KG1 (cell line): ENCODE measurements at regions not wholly inside any gene's neighbourhood (a gene's known extent, or its start where the extent isn't known, plus 50 kb on each side); places are given as distances from the start of the nearest gene placed in this dataset.

Experiments used
- DNase-seq: peaks from one replicate; lab custom pipeline; 2025; lab: John Stamatoyannopoulos, UW

DNA sequence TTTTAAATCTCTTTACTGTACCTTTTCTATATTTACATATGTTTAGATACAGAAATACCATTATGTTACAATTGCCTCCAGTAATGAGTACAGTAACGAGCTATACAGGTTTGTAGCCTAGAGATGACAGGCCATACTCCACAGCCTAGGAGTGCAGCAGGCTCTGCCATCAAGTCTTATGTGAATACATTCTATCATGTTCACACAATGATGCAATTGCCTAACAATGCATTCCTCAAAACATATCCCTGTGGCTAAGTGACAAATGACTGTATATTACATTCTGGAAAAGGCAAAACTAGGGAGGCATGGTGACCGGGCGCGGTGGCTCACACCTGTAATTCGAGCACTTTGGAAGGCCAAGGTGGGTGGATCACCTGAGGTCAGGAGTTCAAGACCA is 192.4 kb upstream of the IGF1R start:
- no peak for DNase-seq

DNA sequence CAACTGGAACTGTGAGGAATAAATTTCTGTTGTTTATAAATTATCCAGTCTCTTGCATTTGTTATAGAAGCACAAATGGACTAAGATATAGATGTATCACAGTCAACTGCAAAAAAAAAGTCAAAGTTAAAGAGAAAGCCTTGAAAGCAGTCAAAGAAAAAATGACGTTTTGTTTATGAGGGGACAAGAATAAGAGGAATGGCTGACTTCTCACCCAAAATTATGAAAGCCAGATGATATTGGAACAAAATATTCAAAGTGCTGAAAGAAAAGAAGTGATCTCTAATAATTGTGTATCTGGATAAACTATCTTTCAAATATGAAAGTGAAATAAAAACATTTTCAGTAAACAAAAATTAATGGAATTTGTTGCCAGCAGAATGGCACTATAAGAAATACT is 171.8 kb upstream of the IGF1R start:
- DNase-seq: no peak

DNA sequence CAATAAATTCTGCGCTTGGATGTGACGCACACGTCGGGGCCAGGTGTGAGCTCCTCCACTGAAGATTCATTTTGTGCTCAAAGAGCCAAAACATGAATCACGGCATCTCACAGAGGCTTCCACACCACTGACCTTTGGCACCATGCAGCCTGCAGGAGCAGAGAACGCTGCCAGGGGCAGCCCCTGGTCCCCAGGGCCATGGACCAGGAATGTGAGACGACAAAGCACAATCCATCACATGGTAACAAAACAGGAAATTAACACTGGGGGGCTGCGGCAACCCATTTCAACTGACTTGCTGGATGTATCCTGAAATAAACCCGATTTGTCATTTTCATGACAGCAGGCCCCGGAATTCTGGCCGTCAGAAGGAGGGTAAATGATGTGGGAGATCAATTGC is 167.5 kb upstream of the IGF1R start:
- DNase-seq: no peak

DNA sequence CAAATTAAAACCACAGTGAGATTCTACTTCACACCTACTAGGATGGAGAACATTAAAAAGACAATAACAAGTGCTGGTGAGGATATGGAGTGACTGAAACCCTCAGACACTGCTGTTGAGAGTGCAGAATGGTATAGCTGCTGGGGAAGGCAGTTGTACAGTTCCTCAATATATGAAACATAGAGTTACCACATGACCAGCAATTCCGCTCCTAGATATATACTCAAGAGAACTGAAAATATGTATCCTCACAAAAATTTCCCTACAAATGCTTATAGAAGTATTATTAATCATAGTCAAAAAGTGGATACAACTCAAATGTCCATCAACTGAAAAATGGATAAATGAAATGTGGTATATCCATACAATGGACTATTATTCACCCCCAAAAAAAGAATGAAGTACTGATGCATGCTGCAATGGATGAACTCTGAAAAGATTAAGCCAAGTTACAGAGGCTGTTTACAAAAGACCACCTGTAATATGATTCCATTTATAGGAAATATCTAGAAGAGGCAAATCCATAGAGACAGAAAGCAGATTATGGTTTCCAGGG is 164.7 kb upstream of the IGF1R start:
- DNase-seq: no peak

DNA sequence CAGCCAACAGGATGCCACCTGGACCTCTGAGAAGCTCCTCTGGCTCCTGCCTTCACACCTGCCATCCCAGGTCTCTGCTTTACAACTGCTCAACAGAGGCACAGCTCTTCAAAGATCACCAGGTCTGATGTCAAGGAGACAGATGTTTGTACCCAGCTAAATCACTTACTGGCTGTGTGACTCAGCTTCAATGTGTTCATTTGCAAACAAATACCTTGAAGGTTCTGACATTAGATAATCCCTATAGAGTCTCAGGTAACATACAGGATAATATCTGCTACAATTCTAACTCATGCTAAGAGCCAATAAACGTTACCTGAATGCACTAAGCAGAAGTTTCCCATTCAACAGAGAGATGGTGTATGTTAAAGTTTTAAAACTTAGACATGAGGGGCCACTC is 163.4 kb upstream of the IGF1R start:
- no peak for DNase-seq

DNA sequence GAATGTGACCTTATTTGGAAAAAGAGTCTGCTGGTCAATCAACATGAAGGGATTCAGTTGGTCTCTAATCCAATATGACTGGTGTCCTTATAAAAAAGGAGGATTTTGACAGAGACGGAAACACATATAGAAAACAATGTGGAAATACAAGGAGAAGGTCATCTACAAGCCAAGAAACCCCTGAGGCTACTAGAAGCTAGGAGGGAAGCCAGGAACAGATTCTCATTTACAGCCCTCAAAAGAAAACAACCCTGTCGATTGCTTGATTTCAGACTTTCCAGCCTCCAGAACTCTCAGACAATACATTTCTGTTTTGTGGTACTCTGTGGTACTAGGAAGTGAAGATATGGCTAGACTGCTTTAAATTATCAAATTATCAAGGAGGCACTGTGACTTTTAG is 162.9 kb upstream of the IGF1R start:
- no peak for DNase-seq

DNA sequence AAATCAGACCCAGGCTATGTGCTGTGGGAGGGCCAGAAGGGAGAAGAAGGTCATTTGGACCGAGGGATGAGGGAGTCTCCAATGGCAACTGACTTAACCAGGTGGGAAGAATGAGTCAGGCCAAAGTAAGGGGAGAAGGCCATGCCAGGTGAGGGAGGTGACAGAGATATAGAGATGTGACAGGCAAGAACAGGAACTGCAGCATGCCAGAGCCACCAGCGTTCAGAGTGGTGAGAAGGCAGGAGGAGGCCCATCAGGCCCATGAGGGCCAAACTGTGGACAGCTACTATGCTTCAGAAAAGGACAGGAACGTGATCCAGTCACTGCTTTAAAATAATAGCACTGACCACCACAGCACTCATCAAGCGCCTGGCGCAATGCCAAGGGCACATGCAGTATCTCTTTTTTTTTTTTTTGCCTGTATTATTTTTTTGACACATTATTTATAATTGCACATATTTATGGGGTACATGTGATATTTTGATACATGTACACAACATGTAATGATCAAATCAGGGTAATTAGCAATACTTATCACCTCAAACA is 154.3 kb upstream of the IGF1R start:
- no peak for DNase-seq

DNA sequence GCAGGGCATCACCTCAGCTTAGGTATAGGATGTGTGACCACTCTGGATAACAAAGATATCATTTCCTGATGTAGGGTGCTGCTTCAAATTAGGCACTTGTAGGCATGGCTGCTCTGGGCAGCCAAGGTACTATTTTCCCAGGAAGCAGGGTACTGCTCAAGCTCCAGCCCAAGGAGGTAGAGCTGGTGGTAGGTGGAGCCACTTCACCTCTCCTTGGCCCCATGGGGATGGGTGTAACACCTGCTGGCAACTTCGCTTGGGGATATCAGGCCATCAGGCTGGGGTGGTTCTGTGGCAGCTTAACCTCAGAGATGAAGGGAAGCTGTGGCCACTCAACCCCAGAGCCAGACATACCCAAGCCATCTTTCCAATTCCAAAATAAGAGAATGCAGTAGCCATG is 147.1 kb upstream of the IGF1R start:
- DNase-seq: no peak

DNA sequence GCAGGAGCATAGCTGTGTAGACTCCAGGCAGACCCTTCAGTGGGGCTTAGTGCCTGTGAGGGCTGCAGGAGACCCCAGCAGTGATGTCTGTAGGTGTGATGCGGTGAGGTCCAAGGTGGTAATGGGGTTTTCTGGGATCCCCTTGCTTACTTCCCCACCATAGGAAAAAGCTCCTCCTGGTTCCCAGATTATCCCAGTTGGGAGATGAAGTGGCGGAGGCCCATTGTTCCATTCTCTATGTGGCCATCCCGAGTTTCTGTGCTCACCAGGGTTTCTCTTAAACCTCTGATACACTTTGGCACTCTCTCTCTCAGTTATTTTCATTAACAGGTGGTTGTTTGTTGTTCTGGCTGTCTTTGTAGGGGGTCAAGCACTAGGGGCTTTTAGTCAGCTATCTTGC is 146.7 kb upstream of the IGF1R start:
- DNase-seq: no peak

DNA sequence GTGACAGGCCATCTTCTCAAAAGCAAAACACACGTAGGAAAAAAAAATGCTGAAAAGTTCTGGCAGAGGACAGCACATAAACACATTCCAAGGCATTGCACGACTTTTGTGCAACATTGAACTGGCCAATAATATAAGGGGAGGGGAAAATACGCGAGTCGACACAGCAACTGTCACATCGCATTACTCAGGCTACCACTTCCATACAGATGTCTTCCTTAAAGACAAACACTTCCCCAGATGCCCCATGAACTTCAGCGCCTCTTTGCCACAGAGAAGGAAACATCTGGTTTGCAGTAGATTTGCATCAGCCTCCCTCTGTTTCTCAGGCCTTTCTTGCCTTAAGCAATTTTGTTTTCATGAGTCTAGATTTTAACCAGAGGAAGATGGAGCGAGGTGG is 144.4 kb upstream of the IGF1R start:
- DNase-seq: peak; percentile 45

DNA sequence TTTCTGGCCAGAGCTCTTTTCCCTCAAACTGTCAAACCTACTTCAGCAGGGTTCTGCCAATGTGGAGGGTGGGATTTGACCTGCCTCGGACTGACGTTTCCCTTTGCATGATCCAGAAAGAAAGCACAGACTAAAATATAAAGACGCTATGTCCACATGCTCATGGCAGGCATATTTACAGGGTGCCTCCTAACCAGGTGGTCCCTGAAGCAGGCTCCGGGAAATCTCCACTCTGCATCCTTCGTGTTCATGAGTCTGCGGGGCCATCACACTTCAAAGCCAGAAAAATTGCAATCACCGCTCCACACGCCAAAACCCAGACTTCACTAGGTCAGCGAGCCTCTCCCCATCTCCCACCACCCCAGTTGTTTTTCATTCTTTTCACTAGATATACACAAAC is 143.3 kb upstream of the IGF1R start:
- no peak for DNase-seq

DNA sequence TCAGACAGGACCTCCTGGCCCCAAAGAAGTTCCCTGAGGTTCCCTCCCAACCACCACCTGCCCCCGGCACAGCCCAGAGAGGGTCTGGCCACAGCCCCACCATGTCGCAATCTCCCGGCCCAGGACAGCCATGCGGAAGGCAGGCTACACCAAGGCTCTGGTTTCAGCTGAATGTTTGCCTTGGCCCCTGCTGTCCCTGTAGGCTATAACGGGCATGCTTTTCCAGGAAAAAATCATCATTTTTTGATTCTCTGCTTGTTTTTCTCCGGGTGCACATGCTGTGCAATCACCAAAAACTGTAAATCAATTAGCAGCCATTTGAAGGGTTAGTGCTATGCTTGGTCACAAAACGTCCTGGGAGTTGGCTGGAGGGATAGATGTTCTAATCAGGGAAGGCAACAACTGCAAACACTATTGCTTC is 142.7 kb upstream of the IGF1R start:
- DNase-seq: no peak

DNA sequence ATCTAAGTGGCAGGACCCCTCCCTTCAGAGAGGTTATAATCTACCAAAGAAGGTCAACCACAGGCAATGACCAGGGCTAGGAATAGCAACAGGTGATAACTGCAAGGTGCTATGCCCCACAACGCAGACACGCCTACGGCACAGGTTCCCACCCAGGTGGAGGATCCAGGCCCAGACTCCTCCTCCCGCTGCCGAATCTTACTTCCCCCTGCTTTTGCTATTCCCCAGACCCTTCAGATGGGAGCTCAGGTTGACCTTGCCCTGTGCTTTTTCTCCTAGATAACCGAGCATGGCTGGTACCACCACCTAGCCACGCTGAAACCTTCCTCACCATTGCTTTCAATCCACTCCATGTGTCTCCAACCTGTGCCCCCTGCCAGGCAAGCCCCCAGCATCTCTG is 142.2 kb upstream of the IGF1R start:
- no peak for DNase-seq

DNA sequence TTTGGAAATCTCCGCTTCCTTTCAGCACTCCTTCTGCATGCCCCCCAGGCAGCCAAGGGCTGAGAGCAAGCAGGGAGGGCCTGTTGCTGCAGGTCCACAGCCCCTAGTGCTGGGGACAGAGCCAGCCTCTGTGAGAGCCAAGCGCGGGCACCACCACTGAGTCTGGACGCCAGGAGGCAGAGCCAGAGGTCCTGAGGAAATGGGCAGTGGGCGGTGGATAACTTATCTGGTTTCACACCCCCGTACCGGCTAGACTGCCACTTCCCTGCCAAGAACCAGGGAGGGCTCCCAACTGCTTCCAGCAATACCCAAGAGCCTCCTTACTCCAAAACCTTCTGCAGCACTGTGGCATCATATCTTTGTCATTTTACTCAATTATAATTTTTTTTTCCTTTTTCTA is 141.6 kb upstream of the IGF1R start:
- no peak for DNase-seq

DNA sequence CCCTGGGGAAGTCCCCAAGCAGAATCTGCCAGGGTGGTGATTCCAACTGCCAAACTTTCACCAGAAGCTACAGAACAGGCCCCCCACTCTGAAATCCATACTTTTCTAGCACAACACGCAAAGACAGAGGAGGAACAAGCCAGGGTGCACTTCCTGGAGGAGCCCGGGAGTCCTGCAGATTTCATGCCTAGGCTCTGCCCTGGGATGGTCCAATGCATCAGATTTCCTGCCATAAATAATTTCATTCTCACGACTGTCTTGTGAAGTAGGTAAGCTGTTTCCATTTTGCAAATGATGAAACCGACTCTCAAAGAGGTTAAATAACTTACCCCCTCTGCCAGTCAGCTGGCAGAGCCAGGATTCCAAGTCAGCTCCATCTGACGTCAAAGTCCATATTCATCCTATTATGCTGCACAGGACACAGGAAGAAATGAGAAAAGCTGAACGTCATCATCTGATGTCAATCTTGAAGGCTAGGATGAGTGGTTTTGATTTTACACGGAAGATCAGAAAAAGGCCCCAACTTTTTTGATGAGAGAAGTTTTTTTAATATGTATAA is 134.8 kb upstream of the IGF1R start:
- DNase-seq: no peak

DNA sequence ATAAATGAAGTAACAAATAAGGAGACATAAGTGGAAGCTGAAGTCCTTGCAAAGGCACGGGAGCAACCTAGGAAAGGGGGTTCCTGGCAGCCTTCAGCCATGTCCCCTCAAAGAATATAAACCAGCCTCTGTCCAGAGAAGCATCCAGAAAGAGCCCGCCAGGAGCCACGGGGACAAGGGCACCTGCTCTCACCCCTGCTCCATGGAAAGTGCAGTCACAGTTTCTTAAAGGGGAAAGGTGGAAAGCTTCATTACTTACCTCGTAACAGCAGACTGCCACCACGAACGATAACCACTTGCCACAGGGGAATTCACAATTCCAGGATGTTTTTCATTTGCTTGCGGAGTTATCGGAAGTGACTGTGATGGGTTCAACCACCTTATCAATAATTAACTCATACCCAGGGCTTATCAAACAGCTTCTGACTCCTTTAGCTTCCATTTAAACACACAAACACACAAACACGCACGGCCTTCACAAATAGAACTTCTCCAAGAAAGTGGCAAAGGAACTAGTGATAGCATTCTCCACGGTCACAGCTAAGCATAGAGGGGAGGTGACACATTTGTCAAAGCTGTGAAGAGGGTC is 134.2 kb upstream of the IGF1R start:
- no peak for DNase-seq

DNA sequence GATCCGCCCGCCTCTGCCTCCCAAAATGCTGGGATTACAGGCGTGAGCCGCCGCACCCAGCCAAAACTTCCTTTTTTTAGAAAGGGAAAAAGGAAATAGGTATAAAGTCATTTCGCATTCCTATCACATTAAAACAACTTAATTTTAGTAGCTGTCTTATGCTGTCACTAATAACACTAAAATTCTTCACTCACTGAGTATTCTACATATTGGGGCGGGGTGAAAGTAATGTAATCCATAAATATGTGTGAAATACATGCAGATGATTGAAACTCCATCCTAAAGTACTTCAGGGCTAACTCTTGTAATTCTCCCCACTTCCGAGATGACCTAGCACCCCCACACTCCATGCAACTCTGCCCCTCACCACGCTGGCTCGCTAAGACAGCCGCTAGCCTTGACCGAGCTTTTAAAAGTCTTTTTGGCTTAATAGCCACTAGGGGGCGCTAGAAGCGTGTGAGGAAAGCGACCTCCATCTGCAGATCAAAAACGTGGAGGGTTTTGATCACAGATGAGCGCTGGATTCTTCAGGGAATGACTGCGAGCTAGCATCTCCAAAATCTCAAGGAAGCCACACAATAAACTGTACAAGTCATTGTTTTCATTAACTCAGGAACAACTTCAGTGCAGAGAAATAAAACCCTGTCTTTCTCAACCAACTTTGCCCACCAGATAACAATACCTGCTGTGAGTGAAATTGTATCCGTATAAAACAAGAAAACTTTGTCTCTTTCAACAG is 129.3 kb upstream of the IGF1R start:
- peak; percentile 66 for DNase-seq

DNA sequence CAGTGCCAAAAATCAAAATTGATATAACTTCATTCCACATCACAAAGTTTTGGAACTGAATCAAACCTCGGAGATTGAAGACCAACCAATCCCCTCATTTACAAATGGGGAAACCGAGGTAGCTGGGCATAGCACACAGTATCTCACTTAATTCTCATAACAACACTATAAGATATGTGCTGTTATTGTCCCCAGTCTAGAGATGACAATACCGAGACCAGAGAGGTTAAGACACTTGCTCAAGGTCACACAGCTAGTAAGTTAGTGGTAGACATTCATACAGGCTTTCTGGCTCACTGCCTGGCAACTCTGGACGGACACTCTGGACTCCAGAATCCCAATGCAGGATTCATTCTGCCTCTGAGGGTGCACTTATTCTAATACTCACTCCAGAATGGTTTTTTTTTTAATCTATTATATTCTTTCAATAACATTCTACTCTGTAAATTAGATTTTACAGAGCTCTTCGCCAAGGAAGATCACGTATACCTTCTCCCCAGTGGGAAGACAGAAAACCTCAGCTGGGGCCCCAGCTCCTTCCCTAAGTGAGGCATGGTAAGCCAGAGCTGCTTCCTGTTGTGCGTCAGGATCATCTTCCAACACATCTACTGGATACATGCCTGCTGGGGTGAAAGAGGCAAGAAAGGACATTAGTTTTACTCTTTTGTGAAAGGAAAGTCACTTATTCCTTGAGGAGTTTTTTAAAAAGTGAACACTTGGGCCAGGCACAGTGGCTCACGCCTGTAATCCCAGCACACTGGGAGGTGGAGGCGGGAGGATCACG is 128.4 kb upstream of the IGF1R start:
- DNase-seq: no peak

DNA sequence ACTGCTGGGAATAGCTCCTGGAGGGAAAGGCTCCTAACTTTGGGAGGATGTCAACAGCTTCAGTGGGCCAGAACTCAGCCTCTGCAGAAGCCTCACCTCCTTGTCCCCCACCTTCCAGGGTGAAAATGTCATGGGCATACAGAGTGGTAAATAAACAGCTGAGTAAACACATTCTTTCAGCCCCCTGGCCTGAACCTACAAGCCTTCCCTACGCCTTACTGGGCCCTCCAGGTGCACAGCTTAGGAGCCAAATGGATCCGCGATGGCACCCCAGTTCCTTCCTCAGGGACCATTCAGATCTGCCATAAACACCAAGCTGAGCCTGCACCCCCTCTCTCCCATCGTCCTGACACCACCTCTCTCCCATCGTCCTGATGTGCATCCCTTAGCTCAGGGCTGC is 126.2 kb upstream of the IGF1R start:
- DNase-seq: no peak

DNA sequence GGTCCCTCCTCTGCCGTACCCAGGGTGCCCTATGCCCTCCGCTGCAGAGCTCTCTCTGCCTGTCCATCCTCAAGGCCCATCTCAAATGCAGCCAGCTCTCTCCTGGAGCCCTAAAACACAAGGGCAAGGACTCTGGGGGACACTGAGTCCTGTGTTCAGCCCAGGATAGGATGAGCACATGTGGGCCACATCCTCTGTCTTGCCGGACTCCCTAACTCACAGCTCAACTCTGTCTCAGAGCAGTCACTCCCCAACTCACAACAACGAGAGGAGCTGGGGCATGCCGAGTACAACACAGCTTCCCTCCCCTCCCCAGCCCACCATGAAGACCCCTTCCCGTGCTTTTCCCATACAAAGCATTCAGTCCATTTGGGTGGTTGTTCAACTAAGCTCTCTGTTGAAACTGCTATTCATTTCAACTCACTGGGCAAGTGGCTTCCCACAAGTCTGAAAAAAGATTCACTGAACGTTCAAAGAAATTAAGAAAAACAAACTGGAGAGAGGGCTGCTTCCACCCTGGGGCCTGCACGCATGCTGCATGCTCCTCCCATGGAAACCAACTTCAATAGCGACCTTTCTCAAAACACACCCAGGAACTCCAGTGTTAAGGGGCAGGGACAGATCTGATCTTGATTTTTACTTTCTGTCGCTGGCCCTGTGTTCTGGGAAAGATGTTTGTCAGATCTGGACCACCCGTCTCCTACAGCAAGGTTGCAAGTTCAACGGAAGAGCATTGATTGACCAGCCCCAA is 124.3 kb upstream of the IGF1R start:
- no peak for DNase-seq

DNA sequence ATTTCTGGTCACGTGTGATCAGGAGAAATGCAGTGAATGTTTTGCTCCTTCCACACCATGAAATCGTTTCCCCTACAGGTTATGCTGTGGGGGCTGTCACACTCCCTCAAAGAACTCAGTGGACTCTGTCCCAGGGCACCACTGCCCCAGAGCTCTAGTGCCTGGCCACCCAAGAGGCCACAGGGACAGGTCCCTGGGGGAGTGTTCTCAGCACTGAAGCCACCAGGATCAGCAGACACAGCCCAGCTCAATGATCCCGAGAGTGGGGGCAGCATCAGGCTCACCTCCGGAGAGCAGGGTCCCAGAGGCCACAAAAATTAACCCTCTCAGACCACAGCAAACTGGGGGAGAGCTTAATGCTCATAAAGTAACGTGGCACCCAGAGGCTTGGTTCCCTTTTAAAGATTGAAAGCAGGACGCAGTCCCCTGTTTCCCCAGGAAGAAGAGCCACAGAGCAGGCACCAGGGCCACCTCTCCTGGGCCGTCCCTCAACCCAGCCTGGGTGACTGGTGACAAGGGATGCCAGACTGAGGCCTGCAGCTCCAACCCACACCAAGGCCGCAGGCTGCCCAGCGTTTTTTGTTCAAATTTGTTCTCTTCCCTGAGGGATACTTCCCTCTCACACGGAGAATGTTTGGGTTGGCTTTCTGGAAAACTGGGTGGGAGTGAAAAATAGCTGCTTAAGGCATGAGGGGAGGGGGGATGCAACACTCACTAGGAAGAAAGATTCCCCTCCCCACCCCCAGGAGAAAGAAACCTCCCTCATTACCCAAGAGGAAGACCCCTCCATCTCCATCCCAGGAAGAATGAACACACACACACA is 123.3 kb upstream of the IGF1R start:
- DNase-seq: no peak
